ENCODE measurements at regions not wholly inside any gene's neighbourhood (a gene's known extent, or its start where the extent isn't known, plus 50 kb on each side); places are given as distances from the start of the nearest gene placed in this dataset.

GRCh38 chr2:134173338-134174016, 80.4 kb upstream of the MGAT5 start:
- no peak for DNase-seq (ENCODE audit: low spot score)

- DNase-seq (ENCODE audit: low spot score), result no peak
These were observed 79.2 kb upstream of the MGAT5 start for GRCh38 chr2:134174711-134175110.

- DNase-seq (ENCODE audit: low spot score), result no peak
These were observed 78.0 kb upstream of the MGAT5 start for GRCh38 chr2:134175834-134176233.

- no peak for DNase-seq (ENCODE audit: low spot score)
These were observed 76.4 kb upstream of the MGAT5 start for GRCh38 chr2:134177351-134177931.

- DNase-seq (ENCODE audit: low spot score), result no peak
These were observed 75.6 kb upstream of the MGAT5 start for GRCh38 chr2:134178138-134178877.

GRCh38 chr2:134181219-134181618, 72.7 kb upstream of the MGAT5 start:
- DNase-seq (ENCODE audit: low spot score), result no peak

- DNase-seq (ENCODE audit: low spot score), result no peak
These were observed 70.2 kb upstream of the MGAT5 start for GRCh38 chr2:134183679-134184078.

GRCh38 chr2:134185639-134186038, 68.2 kb upstream of the MGAT5 start:
- no peak for DNase-seq (ENCODE audit: low spot score)

GRCh38 chr2:134189009-134189720, 64.7 kb upstream of the MGAT5 start:
- DNase-seq (ENCODE audit: low spot score), result no peak

GRCh38 chr2:134190062-134190806, 63.6 kb upstream of the MGAT5 start:
- DNase-seq (ENCODE audit: low spot score), result no peak

GRCh38 chr2:134190807-134191203, 63.1 kb upstream of the MGAT5 start:
- no peak for DNase-seq (ENCODE audit: low spot score)

GRCh38 chr2:134191835-134192234, 62.0 kb upstream of the MGAT5 start:
- no peak for DNase-seq (ENCODE audit: low spot score)

GRCh38 chr2:134193006-134193405, 60.9 kb upstream of the MGAT5 start:
- no peak for DNase-seq (ENCODE audit: low spot score)

GRCh38 chr2:134194519-134194918, 59.4 kb upstream of the MGAT5 start:
- DNase-seq (ENCODE audit: low spot score), result no peak

- no peak for DNase-seq (ENCODE audit: low spot score)
These were observed 58.5 kb upstream of the MGAT5 start for GRCh38 chr2:134195341-134195740.

GRCh38 chr2:134197445-134197844, 56.4 kb upstream of the MGAT5 start:
- no peak for DNase-seq (ENCODE audit: low spot score)

- no peak for DNase-seq (ENCODE audit: low spot score)
These were observed 55.8 kb upstream of the MGAT5 start for GRCh38 chr2:134198006-134198634.

GRCh38 chr2:134199123-134199522, 54.7 kb upstream of the MGAT5 start:
- no peak for DNase-seq (ENCODE audit: low spot score)

- no peak for DNase-seq (ENCODE audit: low spot score)
These were observed 53.7 kb upstream of the MGAT5 start for GRCh38 chr2:134200036-134200618.

- DNase-seq (ENCODE audit: low spot score), result no peak
These were observed 52.3 kb upstream of the MGAT5 start for GRCh38 chr2:134201533-134201932.

- DNase-seq (ENCODE audit: low spot score), result no peak
These were observed 51.5 kb upstream of the MGAT5 start for GRCh38 chr2:134202371-134202770.
